Dendritic cell treated with granulocyte-macrophage colony-stimulating factor and Interleukin-4, amounts not matched to agents 40 ng/mL and 50 ng/mL, for 4 days (primary cell): ENCODE measurements at regions not wholly inside any gene's neighbourhood (a gene's known extent, or its start where the extent isn't known, plus 50 kb on each side); places are given as distances from the start of the nearest gene placed in this dataset.
"Not testable (repeated sequence)": the region's sequence is repeated elsewhere in the genome, so short reads cannot be mapped to it uniquely, and the experiment has no call there.

Source experiments
- H3K27ac Mint-ChIP-seq: one replicate; pipeline ENCODE4 v1.8.0; 2022; ENCODE audit warnings: mild to moderate bottlenecking, mixed read lengths
- H3K27me3 Mint-ChIP-seq: one replicate; pipeline ENCODE4 v1.8.0; 2022; ENCODE audit warnings: mild to moderate bottlenecking, mixed read lengths
- H3K36me3 Mint-ChIP-seq: one replicate; pipeline ENCODE4 v1.8.0; 2022; ENCODE audit warnings: low read depth, mixed read lengths
- H3K4me1 Mint-ChIP-seq: one replicate; pipeline ENCODE4 v1.8.0; 2022; ENCODE audit warnings: low read depth, mixed read lengths
- H3K4me3 Mint-ChIP-seq: one replicate; pipeline ENCODE4 v1.8.0; 2022; ENCODE audit warnings: mild to moderate bottlenecking, moderate library complexity, mixed read lengths
- H3K9me3 Mint-ChIP-seq: one replicate; pipeline ENCODE4 v1.8.0; 2022; ENCODE audit warnings: mixed read lengths
- intact Hi-C: fragments of 100-400 bp; cut with micrococcal nuclease; formaldehyde crosslinking; loops from one replicate; pipeline ENCODE4 v1.15.0; 2022

GRCh38 chr3:198170781-198171180, 210.8 kb downstream of the LMLN start:
- H3K4me1 Mint-ChIP-seq, H3K4me3 Mint-ChIP-seq, H3K27ac Mint-ChIP-seq, intact Hi-C loops, H3K36me3 Mint-ChIP-seq, H3K27me3 Mint-ChIP-seq, H3K9me3 Mint-ChIP-seq: not testable (repeated sequence)

DNA sequence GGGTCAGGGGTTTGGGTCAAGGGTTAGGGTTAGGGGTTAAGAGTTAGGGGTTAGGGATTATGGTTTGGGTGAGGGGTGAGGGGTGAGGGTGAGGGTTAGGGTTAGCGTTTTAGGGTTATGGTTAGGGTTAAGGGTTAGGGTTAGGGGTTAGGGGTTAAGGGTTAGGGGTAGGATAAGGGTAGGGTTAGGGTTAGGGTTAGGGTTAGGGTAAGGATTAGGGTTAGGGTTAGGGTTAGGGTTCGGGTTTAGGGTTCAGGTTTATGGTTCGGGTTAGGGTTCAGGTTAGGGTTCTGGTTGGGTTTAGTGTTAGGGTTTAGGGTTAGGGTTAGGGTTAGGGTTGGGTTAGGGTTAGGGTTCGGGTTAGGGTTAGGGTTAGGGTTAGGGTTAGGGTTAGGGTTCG, 213.1 kb downstream of the LMLN start:
- H3K9me3 Mint-ChIP-seq, H3K36me3 Mint-ChIP-seq, H3K4me1 Mint-ChIP-seq, intact Hi-C loops, H3K27ac Mint-ChIP-seq, H3K27me3 Mint-ChIP-seq, H3K4me3 Mint-ChIP-seq: not testable (repeated sequence)

- intact Hi-C loops, H3K27ac Mint-ChIP-seq, H3K36me3 Mint-ChIP-seq, H3K27me3 Mint-ChIP-seq, H3K4me1 Mint-ChIP-seq, H3K9me3 Mint-ChIP-seq, H3K4me3 Mint-ChIP-seq: not testable (repeated sequence)
Observed at GRCh38 chr3:198173929-198174574, 214.0 kb downstream of the LMLN start.
